EL (cell line): ENCODE measurements at regions not wholly inside any gene's neighbourhood (a gene's known extent, or its start where the extent isn't known, plus 50 kb on each side); places are given as distances from the start of the nearest gene placed in this dataset.

ENCODE experiments used
- DNase-seq: peaks from one replicate; pipeline ENCODE4 v3.0.0-alpha.2; 2016

GRCh38 chr1:36639461-36639860 is 156.7 kb upstream of the CSF3R start:
- no peak for DNase-seq

- DNase-seq = peak; percentile 50
Observed at GRCh38 chr1:36638268-36638667, 155.6 kb upstream of the CSF3R start.

GRCh38 chr1:36636206-36636605 is 153.5 kb upstream of the CSF3R start:
- no peak for DNase-seq

GRCh38 chr1:36635284-36635683 is 152.6 kb upstream of the CSF3R start:
- DNase-seq = no peak

- no peak for DNase-seq
Observed at GRCh38 chr1:36628804-36629203, 146.1 kb upstream of the CSF3R start.

GRCh38 chr1:36626435-36626834 is 143.7 kb upstream of the CSF3R start:
- no peak for DNase-seq

- DNase-seq = no peak
Observed at GRCh38 chr1:36625935-36626310, 143.2 kb upstream of the CSF3R start.

GRCh38 chr1:36625253-36625934 is 142.7 kb upstream of the CSF3R start:
- DNase-seq = no peak

- no peak for DNase-seq
Observed at GRCh38 chr1:36624466-36624865, 141.8 kb upstream of the CSF3R start.

- DNase-seq = no peak
Observed at GRCh38 chr1:36622741-36623648, 140.3 kb upstream of the CSF3R start.

GRCh38 chr1:36621531-36621930 is 138.8 kb upstream of the CSF3R start:
- DNase-seq = no peak

GRCh38 chr1:36620142-36620541 is 137.4 kb upstream of the CSF3R start:
- no peak for DNase-seq

- no peak for DNase-seq
Observed at GRCh38 chr1:36614991-36615390, 132.3 kb upstream of the CSF3R start.

GRCh38 chr1:36614571-36614970 is 131.9 kb upstream of the CSF3R start:
- no peak for DNase-seq

- no peak for DNase-seq
Observed at GRCh38 chr1:36613721-36614120, 131.0 kb upstream of the CSF3R start.

- no peak for DNase-seq
Observed at GRCh38 chr1:36612881-36613280, 130.2 kb upstream of the CSF3R start.

- DNase-seq = no peak
Observed at GRCh38 chr1:36612121-36612520, 129.4 kb upstream of the CSF3R start.

- peak; percentile 50 for DNase-seq
Observed at GRCh38 chr1:36609241-36610027, 126.7 kb upstream of the CSF3R start.

GRCh38 chr1:36608272-36608671 is 125.6 kb upstream of the CSF3R start:
- DNase-seq = no peak

- DNase-seq = no peak
Observed at GRCh38 chr1:36607263-36607651, 124.5 kb upstream of the CSF3R start.

- DNase-seq = no peak
Observed at GRCh38 chr1:36606641-36607262, 124.0 kb upstream of the CSF3R start.

- no peak for DNase-seq
Observed at GRCh38 chr1:36605942-36606640, 123.4 kb upstream of the CSF3R start.
